NCI-H1417 treated with DMSO at 0.1 percent for 48 hours (cell line): ENCODE measurements at regions not wholly inside any gene's neighbourhood (a gene's known extent, or its start where the extent isn't known, plus 50 kb on each side); places are given as distances from the start of the nearest gene placed in this dataset.
"Not testable (repeated sequence)": the region's sequence is repeated elsewhere in the genome, so short reads cannot be mapped to it uniquely, and the experiment has no call there.

Source experiments
- DNase-seq: peaks from one replicate; lab custom pipeline; 2025; lab: John Stamatoyannopoulos, UW

- DNase-seq = not testable (repeated sequence)
Observed at GRCh38 chr4:100900945-100901344, 383.1 kb upstream of the EMCN start.

DNA sequence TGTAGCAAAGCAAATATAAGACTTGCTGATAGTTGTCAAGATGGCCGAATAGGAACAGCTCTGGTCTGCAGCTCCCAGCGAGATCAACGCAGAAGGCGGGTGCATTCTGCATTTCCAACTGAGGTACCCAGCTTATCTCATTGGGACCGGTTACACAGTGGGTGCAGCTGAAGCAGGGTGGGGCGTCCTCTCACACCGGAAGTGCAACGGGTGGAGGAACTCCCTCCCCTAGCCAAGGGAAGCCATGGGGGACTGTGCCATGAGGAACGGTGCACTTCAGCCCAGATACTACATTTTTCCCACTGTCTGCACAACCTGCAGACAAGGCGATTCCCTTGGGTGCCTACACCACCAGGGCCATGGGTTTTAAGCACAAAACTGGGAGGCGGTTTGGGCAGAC, 382.3 kb upstream of the EMCN start:
- no peak for DNase-seq

GRCh38 chr4:100898844-100899243, 381.0 kb upstream of the EMCN start:
- peak; percentile 85 for DNase-seq

GRCh38 chr4:100895556-100896197, 377.9 kb upstream of the EMCN start:
- DNase-seq = no peak

DNA sequence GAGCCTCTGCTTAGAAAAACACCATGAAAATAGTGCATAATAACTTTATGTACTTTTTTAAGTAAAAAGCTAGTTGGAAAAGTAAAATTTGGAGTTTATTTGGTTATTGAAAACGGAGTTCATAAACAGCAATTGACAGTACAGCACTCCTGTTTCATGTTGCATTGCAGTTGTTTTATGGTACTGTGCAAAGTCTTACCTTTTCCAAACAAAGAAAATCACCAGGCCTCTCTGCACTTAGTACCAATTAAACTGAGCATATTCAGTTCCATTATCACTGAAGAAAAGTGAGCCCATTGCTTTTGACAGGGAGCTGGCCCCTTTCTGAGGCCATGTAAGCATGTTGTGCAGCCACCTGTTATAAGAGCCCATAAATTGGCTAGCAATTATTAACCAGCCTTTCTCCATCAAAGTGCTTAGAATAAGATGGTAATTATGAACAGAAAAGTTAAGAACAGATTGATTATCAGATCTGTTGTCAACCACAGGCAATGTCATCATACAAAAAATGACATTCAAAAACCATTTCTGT, 376.6 kb upstream of the EMCN start:
- peak; percentile 48 for DNase-seq

- DNase-seq = no peak
Observed at GRCh38 chr4:100891808-100892207, 374.0 kb upstream of the EMCN start.

DNA sequence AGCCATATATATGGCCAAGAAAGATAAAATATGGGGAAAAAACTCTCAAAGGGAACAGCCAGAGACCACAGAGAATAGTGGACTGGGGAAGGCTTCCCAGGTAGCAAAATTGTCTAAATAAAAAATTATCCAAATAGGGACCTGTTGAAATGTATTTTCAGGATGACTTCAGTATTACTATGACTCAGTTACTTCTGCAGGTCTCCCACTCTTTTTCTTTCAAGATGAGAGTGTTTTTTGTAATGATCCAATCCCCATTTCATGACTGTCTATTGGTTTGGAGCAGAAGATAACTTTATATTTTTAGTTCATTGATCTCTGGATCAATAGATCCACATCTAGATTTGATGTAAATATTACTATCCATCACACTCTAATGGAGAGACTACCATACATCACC, 372.1 kb upstream of the EMCN start:
- DNase-seq = no peak

GRCh38 chr4:100889401-100889800, 371.6 kb upstream of the EMCN start:
- DNase-seq = no peak

- DNase-seq = no peak
Observed at GRCh38 chr4:100882661-100883060, 364.8 kb upstream of the EMCN start.

DNA sequence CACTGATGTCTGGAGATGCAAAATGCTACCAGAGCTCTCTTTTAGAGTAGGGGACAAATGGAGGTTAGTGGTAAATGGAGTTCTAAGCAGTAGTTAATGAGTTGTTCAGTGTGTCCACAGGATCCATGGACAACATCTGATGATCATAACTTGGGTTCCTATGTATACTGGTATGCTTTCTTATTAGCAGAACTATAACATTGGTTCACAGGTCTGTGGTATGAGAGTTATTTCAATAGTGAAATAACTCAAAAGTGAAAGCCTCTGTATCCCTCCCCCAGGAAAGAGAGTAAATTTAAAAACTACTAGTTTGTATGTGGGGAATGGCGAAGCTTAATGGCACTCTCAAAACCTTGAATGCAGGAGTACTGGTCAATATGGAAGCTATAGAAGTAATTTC, 363.5 kb upstream of the EMCN start:
- no peak for DNase-seq

GRCh38 chr4:100880011-100880410, 362.2 kb upstream of the EMCN start:
- DNase-seq = no peak

GRCh38 chr4:100879471-100879870, 361.6 kb upstream of the EMCN start:
- no peak for DNase-seq

DNA sequence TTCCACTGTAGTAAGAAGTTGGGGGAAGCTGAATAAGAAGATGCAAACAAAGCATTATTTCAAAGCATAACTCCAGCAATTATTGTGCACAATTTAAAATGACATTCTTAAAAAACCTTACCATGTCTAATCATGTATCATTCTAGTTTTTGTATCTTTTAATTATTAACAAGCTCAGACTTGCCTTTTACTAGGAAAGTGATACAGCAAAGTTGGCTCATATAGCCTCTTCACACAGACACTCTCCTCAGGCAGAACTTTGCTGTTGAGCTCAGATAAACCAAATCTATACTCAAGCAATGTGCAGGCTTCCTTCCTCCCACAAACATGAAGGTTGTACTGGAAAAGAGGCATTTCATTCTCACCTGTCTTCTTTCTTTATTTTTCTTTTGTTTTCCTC, 358.7 kb upstream of the EMCN start:
- no peak for DNase-seq

DNA sequence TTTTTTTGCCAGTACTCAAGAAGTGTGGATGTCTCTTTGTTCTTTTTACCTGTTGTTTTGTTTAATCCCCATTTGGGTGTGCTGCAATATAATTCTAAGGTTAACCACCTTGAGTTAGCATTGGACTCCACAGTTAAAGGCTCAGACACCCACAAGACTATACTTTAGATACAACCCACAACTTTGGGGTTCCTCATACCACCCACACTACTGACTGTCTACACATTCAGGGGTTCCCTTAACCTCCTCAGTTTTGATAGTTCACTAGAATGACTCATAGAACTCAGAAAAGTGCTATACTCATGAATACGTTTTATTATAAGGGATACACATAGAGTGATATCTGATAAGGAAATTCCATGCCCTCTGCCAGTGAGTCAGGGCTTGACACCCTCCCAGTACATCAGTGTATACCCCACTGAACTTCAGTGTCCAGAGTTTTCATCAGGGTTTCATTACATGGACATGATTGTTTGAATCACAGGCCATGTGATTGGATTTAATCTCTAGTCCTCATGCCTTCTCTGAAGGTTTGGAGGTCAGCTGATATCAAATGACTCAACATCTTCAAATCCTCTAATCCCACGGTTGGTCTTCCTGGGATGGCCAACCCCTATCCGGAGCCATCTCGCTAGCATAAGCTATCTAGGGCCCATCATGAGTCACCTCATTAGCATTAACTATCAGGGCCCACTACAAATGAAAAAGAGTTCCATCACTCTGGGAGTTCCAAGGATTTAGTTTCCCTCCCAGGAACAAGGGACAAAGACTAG, 357.7 kb upstream of the EMCN start:
- no peak for DNase-seq

GRCh38 chr4:100872811-100873210, 355.0 kb upstream of the EMCN start:
- no peak for DNase-seq

DNA sequence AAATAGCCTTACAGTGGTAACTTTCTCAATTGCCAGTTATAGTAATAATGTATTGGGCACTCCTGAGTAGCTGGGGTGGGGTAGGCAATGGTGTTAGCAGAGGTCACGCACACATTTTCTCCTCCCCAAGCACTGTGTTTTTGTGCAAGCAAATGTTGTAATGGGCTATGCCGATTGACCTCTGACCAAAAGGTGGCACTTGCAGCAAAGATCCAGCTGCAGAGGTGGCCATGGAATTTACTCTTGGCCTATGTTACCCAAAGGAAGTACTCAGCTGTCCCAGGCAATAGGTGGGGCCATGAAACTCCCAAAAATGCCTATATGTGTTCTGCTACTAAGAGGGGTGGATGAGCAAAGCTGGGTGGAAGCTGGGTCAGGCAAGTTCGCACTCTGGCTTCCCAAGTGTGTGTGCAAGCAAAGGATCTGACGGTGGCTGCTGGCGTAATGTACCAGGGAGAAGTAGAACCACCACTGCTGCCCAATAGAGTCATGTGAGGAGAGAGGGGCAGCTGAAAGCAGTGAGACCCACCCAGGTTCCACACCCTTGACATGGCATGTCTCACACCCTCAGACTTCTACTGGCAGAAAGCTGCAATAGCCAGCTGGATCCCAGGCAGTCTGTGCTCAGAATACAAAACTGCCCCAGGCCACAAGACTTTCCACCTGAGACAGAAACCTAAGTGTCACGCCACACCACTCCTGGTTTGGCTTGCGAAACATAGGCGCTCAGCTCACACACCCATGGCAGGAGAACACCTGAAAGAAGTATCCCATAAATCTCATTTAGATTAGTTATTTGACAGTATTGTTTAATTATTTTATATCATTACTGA, 353.3 kb upstream of the EMCN start:
- no peak for DNase-seq

- no peak for DNase-seq
Observed at GRCh38 chr4:100869276-100869675, 351.5 kb upstream of the EMCN start.

- DNase-seq = peak; percentile 8
Observed at GRCh38 chr4:100868281-100868680, 350.5 kb upstream of the EMCN start.

- DNase-seq = no peak
Observed at GRCh38 chr4:100852326-100852725, 334.5 kb upstream of the EMCN start.

- DNase-seq = no peak
Observed at GRCh38 chr4:100849319-100849718, 331.5 kb upstream of the EMCN start.

DNA sequence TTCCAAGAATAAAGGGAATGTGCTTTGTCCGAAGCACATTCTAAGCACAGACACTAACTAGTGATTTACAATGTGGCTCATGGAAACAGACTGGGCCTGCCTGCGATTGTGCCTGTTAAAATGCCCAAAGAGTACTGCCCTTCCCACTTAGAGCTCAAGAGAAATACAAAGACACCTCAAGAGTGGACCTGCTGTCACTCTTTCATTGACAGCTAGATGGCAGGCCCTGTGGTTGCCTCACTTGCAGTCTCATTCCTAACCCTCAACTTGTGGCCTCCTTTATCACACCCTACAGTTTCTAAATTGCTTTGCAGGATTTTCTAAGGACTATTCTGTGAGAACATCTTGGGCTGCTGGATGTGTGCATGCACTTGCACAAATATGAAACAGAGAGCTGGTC, 331.0 kb upstream of the EMCN start:
- DNase-seq = no peak

- DNase-seq = no peak
Observed at GRCh38 chr4:100843910-100844309, 326.1 kb upstream of the EMCN start.

GRCh38 chr4:100842856-100843255, 325.0 kb upstream of the EMCN start:
- DNase-seq = no peak
